ENCODE measurements at regions not wholly inside any gene's neighbourhood (a gene's known extent, or its start where the extent isn't known, plus 50 kb on each side); places are given as distances from the start of the nearest gene placed in this dataset.
"Not testable (repeated sequence)": the region's sequence is repeated elsewhere in the genome, so short reads cannot be mapped to it uniquely, and the experiment has no call there.

DNA sequence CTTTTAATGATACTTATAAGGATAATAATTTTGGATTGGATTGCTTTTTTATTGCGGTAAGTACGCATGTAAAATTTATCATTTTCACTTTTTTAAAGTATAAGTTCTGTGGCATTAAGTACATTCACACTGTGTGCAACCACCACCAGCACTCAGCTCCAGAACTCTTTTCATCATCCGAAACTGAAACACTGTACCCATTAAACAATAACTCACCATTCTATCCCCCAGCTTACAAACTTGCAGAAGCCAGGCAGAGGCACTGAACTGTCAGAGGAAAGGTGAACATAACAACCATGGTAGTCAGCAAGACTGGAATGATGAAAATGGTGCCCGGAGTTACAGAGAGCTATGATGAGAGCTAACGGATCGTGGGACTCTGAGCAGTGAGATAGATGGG is 465.9 kb downstream of the ADCYAP1 start:
- no peak for DNase-seq (ENCODE audit: low read depth in 1 of 2, low spot score in 1 of 2)
- TF ChIP-seq POLR2AphosphoS5 (IDR thresholded peaks at IDR 0.05; ENCODE audit: low read depth) = no peak
- TF ChIP-seq, protein P1, sequence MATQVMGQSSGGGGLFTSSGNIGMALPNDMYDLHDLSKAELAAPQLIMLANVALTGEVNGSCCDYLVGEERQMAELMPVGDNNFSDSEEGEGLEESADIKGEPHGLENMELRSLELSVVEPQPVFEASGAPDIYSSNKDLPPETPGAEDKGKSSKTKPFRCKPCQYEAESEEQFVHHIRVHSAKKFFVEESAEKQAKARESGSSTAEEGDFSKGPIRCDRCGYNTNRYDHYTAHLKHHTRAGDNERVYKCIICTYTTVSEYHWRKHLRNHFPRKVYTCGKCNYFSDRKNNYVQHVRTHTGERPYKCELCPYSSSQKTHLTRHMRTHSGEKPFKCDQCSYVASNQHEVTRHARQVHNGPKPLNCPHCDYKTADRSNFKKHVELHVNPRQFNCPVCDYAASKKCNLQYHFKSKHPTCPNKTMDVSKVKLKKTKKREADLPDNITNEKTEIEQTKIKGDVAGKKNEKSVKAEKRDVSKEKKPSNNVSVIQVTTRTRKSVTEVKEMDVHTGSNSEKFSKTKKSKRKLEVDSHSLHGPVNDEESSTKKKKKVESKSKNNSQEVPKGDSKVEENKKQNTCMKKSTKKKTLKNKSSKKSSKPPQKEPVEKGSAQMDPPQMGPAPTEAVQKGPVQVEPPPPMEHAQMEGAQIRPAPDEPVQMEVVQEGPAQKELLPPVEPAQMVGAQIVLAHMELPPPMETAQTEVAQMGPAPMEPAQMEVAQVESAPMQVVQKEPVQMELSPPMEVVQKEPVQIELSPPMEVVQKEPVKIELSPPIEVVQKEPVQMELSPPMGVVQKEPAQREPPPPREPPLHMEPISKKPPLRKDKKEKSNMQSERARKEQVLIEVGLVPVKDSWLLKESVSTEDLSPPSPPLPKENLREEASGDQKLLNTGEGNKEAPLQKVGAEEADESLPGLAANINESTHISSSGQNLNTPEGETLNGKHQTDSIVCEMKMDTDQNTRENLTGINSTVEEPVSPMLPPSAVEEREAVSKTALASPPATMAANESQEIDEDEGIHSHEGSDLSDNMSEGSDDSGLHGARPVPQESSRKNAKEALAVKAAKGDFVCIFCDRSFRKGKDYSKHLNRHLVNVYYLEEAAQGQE (IDR thresholded peaks at IDR 0.05; ENCODE audit: insufficient replicate concordance, low read depth) = no peak
- TF ChIP-seq GABPA (IDR thresholded peaks at IDR 0.05; ENCODE audit: low read depth) = no peak
- TF ChIP-seq, protein P2, sequence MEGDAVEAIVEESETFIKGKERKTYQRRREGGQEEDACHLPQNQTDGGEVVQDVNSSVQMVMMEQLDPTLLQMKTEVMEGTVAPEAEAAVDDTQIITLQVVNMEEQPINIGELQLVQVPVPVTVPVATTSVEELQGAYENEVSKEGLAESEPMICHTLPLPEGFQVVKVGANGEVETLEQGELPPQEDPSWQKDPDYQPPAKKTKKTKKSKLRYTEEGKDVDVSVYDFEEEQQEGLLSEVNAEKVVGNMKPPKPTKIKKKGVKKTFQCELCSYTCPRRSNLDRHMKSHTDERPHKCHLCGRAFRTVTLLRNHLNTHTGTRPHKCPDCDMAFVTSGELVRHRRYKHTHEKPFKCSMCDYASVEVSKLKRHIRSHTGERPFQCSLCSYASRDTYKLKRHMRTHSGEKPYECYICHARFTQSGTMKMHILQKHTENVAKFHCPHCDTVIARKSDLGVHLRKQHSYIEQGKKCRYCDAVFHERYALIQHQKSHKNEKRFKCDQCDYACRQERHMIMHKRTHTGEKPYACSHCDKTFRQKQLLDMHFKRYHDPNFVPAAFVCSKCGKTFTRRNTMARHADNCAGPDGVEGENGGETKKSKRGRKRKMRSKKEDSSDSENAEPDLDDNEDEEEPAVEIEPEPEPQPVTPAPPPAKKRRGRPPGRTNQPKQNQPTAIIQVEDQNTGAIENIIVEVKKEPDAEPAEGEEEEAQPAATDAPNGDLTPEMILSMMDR (IDR thresholded peaks at IDR 0.05; ENCODE audit: insufficient read depth, low read length) = no peak
- no peak for TF ChIP-seq SPI1 (IDR thresholded peaks at IDR 0.05; ENCODE audit: borderline replicate concordance, low read depth)
- H3K27me3 ChIP-seq (ENCODE audit: insufficient read depth, poor library complexity, severe bottlenecking) = no peaks in the 10 kb centered on the region
- no peak overlapping the region for H3K27ac ChIP-seq (replicated peaks)
- no peak overlapping the region for H3K4me3 ChIP-seq (replicated peaks; ENCODE audit: insufficient read depth, low read length)

DNA sequence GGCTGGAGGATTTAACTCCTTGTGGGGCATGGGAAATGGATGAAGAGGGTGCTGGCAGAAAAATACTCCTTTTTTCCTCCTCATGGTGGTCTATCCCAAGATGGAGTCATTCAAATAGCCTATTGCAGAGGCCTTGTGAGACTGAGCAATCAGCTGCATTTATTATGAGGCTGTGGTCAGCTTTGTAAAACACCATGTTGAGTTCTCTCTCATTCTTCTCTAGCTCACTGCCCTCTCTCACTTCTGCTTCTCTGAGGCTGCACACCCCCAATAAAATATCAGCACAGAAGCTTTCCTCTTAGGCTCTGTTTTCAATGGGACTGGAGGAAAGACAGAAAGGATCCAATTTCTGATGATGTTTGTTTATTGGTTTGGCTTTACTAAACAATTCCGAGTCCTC is 467.1 kb downstream of the ADCYAP1 start:
- TF ChIP-seq, protein P1 (IDR thresholded peaks at IDR 0.05; ENCODE audit: insufficient replicate concordance, low read depth) = no peak
- TF ChIP-seq, protein P2 (IDR thresholded peaks at IDR 0.05; ENCODE audit: insufficient read depth, low read length) = no peak
- TF ChIP-seq GABPA (IDR thresholded peaks at IDR 0.05; ENCODE audit: low read depth) (no peak), POLR2AphosphoS5 (IDR thresholded peaks at IDR 0.05; ENCODE audit: low read depth) (no peak), SPI1 (IDR thresholded peaks at IDR 0.05; ENCODE audit: borderline replicate concordance, low read depth) (no peak)
- DNase-seq (ENCODE audit: low read depth in 1 of 2, low spot score in 1 of 2) = no peak
- H3K4me3 ChIP-seq (replicated peaks; ENCODE audit: insufficient read depth, low read length) = no peak overlapping the region
- no peaks in the 10 kb centered on the region for H3K27me3 ChIP-seq (ENCODE audit: insufficient read depth, poor library complexity, severe bottlenecking)
- H3K27ac ChIP-seq (replicated peaks) = no peak overlapping the region

DNA sequence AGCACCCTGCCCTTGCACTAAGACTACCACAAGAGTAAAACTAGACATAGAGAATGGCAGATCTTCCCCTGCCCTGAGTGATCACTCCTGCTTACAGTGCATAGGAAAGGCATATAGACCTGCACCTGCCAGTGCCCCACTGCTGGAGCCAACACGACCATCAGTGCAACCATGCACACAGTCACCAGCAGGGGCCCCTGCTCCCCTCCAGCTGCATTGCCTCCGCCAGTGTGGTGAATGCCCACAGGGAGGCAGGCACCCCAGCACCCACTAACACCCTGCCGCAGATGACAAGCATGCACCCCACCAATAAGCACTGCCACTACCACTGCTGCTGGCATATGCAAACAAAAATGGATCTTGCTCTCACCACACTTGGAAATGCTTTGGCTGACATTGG is 478.8 kb downstream of the ADCYAP1 start:
- Histone ChIP-seq H3K27ac (replicated peaks) (no peak overlapping the region), H3K4me3 (replicated peaks; ENCODE audit: insufficient read depth, low read length) (no peak overlapping the region), H3K27me3 (ENCODE audit: insufficient read depth, poor library complexity, severe bottlenecking) (no peaks in the 10 kb centered on the region)
- TF ChIP-seq POLR2AphosphoS5 (IDR thresholded peaks at IDR 0.05; ENCODE audit: low read depth) (no peak), SPI1 (IDR thresholded peaks at IDR 0.05; ENCODE audit: borderline replicate concordance, low read depth) (no peak), GABPA (IDR thresholded peaks at IDR 0.05; ENCODE audit: low read depth) (no peak)
- TF ChIP-seq, protein P2 (IDR thresholded peaks at IDR 0.05; ENCODE audit: insufficient read depth, low read length) = no peak
- TF ChIP-seq, protein P1 (IDR thresholded peaks at IDR 0.05; ENCODE audit: insufficient replicate concordance, low read depth) = no peak
- DNase-seq (ENCODE audit: low read depth in 1 of 2, low spot score in 1 of 2) = no peak

DNA sequence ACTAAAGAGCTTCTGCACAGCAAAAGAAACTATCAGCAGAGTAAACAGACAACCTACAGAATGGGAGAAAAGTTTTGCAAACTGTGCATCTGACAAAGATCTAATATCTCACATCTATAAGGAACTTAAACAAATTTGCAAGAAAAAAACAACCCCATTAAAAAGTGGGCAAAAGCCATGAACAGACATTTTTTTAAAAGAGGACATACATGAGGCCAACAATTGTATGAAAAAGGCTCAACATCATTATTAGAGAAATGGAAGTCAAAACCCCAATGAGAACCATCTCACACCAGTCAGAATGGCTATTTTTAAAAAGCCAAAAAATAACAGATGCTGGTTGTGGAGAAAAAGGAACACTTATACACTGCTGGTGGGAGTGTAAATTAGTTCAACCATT is 483.8 kb downstream of the ADCYAP1 start:
- not testable (repeated sequence) for H3K27me3 ChIP-seq (ENCODE audit: insufficient read depth, poor library complexity, severe bottlenecking); H3K4me3 ChIP-seq (replicated peaks; ENCODE audit: insufficient read depth, low read length); H3K27ac ChIP-seq (replicated peaks); DNase-seq (ENCODE audit: low read depth in 1 of 2, low spot score in 1 of 2)

Data from HL-60 (cell line).